ENCODE measurements at regions not wholly inside any gene's neighbourhood (a gene's known extent, or its start where the extent isn't known, plus 50 kb on each side); places are given as distances from the start of the nearest gene placed in this dataset.

DNA sequence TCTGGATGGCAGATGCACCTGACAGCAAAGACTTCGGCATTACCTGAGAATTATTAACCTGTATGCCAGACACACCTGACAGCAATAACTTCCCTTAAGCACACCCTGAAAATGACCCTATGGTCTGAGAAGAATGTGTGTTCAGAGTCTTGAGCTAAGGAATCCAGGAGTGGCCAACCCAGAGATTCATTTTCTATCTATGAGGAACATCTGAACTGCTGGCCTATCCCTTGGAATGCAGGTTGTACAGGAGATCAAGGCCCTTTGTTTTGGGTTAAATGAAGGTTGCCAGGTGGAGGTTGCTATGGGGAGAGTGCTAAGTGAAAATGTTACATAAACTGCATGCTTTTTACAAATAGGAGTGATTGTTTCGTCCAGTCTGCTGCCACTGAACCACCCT, 200.9 kb upstream of the MEIS1 start:
- no peak for TF ChIP-seq POLR2A (IDR thresholded peaks at IDR 0.05)
- TF ChIP-seq, protein P1, sequence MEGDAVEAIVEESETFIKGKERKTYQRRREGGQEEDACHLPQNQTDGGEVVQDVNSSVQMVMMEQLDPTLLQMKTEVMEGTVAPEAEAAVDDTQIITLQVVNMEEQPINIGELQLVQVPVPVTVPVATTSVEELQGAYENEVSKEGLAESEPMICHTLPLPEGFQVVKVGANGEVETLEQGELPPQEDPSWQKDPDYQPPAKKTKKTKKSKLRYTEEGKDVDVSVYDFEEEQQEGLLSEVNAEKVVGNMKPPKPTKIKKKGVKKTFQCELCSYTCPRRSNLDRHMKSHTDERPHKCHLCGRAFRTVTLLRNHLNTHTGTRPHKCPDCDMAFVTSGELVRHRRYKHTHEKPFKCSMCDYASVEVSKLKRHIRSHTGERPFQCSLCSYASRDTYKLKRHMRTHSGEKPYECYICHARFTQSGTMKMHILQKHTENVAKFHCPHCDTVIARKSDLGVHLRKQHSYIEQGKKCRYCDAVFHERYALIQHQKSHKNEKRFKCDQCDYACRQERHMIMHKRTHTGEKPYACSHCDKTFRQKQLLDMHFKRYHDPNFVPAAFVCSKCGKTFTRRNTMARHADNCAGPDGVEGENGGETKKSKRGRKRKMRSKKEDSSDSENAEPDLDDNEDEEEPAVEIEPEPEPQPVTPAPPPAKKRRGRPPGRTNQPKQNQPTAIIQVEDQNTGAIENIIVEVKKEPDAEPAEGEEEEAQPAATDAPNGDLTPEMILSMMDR (IDR thresholded peaks at IDR 0.05 in 4 of 5, conservative IDR thresholded peaks at IDR 0.05 in 1 of 5), result no peak
